Karpas-422 (cell line): ENCODE measurements at regions not wholly inside any gene's neighbourhood (a gene's known extent, or its start where the extent isn't known, plus 50 kb on each side); places are given as distances from the start of the nearest gene placed in this dataset.

ENCODE experiments used
- DNase-seq: peaks from one replicate; pipeline ENCODE4 v3.0.0-alpha.2; 2015
- H2AFZ ChIP-seq: fragments of 200-600 bp; sonication (generic); 2 replicates; pipeline ENCODE4 v1.6.1; 2014; ENCODE audit warnings: antibody characterized with exemption, low read length, mixed read lengths
- H3K27ac ChIP-seq: fragments of 200-600 bp; sonication (generic); 2 replicates; pipeline ENCODE4 v1.5.1; 2014; ENCODE audit warnings: mild to moderate bottlenecking, low read length, moderate library complexity
- H3K27me3 ChIP-seq: fragments of 200-600 bp; sonication (generic); 2 replicates; pipeline ENCODE4 v1.6.1; 2014; ENCODE audit warnings: low read length, mixed read lengths
- H3K36me3 ChIP-seq: fragments of 200-600 bp; sonication (generic); 2 replicates; pipeline ENCODE4 v1.6.1; 2014; ENCODE audit warnings: low read length, mixed read lengths; ENCODE audit not compliant: insufficient read depth
- H3K4me1 ChIP-seq: fragments of 200-600 bp; sonication (generic); 2 replicates; pipeline ENCODE4 v1.6.1; 2014; ENCODE audit warnings: mild to moderate bottlenecking, low read length, mixed read lengths
- H3K4me2 ChIP-seq: fragments of 200-600 bp; sonication (generic); 2 replicates; pipeline ENCODE4 v1.6.1; 2014; ENCODE audit warnings: low read length, low read depth, mild to moderate bottlenecking; ENCODE audit not compliant: poor library complexity, severe bottlenecking
- H3K4me3 ChIP-seq: fragments of 200-600 bp; sonication (generic); 2 replicates; pipeline ENCODE4 v1.5.1; 2014; ENCODE audit warnings: mild to moderate bottlenecking, antibody characterized with exemption, low read length, mixed read lengths
- H3K79me2 ChIP-seq: fragments of 200-600 bp; sonication (generic); 2 replicates; pipeline ENCODE4 v1.6.1; 2014; ENCODE audit warnings: mild to moderate bottlenecking, low read length, mixed read lengths
- H3K9ac ChIP-seq: fragments of 200-600 bp; sonication (generic); 2 replicates; pipeline ENCODE4 v1.6.0; 2014; ENCODE audit warnings: low read length
- H3K9me2 ChIP-seq: fragments of 200-600 bp; sonication (generic), shearing (Covaris generic); replicated peaks from 2 replicates; pipeline ENCODE4 v1.6.0; 2014; ENCODE audit warnings: mild to moderate bottlenecking, low read length, moderate library complexity; ENCODE audit not compliant: insufficient read depth
- H3K9me3 ChIP-seq: fragments of 300-700, 200-600 bp; sonication (generic); 2 replicates; pipeline ENCODE4 v1.6.1; 2014; ENCODE audit warnings: low read length, mixed read lengths
- H4K20me1 ChIP-seq: fragments of 200-600 bp; sonication (generic); 2 replicates; pipeline ENCODE4 v1.6.1; 2014; ENCODE audit warnings: mild to moderate bottlenecking, antibody characterized with exemption, low read length, low read depth; ENCODE audit not compliant: insufficient read depth

DNA sequence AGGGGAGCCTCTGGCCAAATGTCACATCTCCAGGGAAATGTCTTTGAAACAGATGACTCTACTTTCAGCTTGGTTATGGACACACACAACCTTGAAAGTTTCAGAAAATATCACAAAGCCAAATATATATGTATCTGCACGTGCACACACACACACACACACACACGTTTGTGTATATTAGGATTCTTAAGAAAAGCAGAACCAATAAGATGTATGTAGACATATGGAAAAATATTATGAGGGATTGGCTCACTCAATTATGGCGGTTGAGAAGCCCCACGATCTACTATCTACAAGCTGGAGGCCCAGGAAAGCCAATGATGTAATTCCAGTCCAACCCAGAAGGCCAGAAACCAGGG is 194.9 kb downstream of the PALM2AKAP2 start:
- Histone ChIP-seq H3K4me1 (peaks cover 11% of the 10 kb centered on the region), H3K36me3 (no peaks in the 10 kb centered on the region), H2AFZ (no peak overlapping the region), H3K9ac (no peak overlapping the region), H3K79me2 (no peaks in the 10 kb centered on the region), H3K27ac (no peak overlapping the region), H3K9me3 (no peaks in the 10 kb centered on the region), H4K20me1 (no peaks in the 10 kb centered on the region), H3K4me3 (no peak overlapping the region), H3K9me2 (no peaks in the 10 kb centered on the region), H3K27me3 (peaks cover 3% of the 10 kb centered on the region; the same call in 1 of the 2 replicates), H3K4me2 (no peak overlapping the region)
- DNase-seq, result no peak

DNA sequence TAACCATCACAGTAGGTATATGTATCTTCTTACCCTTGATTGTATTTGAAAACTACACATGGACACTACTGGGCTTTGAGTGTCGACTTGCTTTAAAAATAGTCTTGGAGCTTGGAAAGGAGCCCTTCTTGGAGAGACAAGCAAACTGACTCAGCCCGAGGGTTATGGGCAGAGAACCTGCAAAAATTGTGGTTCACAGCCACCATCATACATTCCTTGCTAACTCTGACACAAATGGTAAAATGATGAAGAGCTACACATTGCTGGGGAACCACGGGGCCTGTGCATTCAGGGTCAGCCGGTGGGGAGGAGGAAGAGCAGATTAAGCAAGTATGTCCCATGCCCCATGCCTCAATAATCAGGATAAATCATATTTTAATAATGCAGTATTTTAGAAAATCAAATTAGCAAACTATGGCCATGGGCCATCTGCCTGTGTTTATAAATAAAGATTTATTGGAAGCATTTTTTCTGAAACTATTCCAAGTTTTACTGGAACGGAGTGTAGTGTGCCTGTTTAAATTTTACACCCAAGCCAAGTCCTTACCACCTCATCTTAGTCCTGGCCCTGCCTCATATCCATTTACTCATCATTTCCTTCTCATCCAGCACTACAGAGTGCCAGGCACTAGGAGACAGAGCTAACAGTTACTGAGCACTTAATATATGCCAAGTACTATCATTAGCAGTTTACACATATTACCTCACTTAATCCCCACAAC is 195.7 kb downstream of the PALM2AKAP2 start:
- no peaks in the 10 kb centered on the region for H4K20me1 ChIP-seq
- no peak overlapping the region for H2AFZ ChIP-seq
- H3K36me3 ChIP-seq, result no peaks in the 10 kb centered on the region
- no peak overlapping the region for H3K27ac ChIP-seq
- no peak for DNase-seq
- H3K27me3 ChIP-seq, result peaks cover 3% of the 10 kb centered on the region; the same call in 1 of the 2 replicates
- H3K9ac ChIP-seq, result no peak overlapping the region
- no peaks in the 10 kb centered on the region for H3K79me2 ChIP-seq
- H3K4me1 ChIP-seq, result peaks cover 11% of the 10 kb centered on the region
- no peaks in the 10 kb centered on the region for H3K9me3 ChIP-seq
- no peak overlapping the region for H3K4me3 ChIP-seq
- H3K9me2 ChIP-seq, result no peaks in the 10 kb centered on the region
- no peak overlapping the region for H3K4me2 ChIP-seq

DNA sequence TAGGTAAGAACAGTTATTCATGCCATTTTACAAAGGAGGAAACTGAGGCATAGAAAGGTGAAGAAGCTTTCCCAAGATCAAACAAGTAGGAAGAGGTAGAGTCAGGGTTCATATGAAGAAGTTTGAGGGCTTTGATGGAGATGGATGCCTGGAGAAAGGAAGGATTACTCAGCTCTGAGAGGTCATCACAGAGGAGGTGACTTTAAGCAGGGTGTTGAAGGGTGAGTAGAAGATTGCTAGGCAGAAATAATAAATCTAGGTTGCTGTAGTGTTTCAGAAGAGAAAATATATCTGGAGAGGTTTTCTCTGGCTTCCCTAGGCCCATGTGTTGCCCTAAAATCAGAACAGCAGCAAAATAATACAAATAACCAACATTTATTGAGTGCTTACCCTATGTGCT is 196.3 kb downstream of the PALM2AKAP2 start:
- Histone ChIP-seq H3K79me2 (no peaks in the 10 kb centered on the region), H3K9ac (no peak overlapping the region), H3K9me3 (no peaks in the 10 kb centered on the region), H3K9me2 (no peaks in the 10 kb centered on the region), H3K27me3 (peaks cover 3% of the 10 kb centered on the region; the same call in 1 of the 2 replicates), H3K4me2 (no peak overlapping the region), H3K27ac (no peak overlapping the region), H3K4me3 (no peak overlapping the region), H4K20me1 (no peaks in the 10 kb centered on the region), H3K36me3 (no peaks in the 10 kb centered on the region), H2AFZ (no peak overlapping the region), H3K4me1 (peaks cover 11% of the 10 kb centered on the region)
- no peak for DNase-seq

DNA sequence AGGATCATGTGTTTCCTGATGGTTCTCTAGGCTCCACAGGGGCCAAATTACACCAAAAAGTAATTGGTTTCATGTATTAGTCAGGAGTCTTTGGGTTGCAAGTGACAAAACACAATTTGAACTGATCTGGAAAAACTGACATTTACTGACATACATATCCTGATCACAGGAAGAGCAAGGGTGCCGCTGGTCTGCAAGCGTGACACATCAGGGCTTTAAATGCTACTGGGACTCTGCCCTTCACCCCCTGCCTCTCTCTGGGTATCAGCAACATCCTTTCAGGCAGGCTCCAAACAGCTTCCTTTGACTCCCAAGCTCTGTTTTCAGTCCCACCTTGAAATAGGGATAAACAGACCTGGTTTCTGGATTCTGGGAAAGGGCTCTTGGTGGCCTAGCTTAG is 197.5 kb downstream of the PALM2AKAP2 start:
- H3K4me2 ChIP-seq, result no peak overlapping the region
- DNase-seq, result no peak
- no peak overlapping the region for H2AFZ ChIP-seq
- H3K4me3 ChIP-seq, result no peak overlapping the region
- no peaks in the 10 kb centered on the region for H4K20me1 ChIP-seq
- no peaks in the 10 kb centered on the region for H3K36me3 ChIP-seq
- H3K9ac ChIP-seq, result no peak overlapping the region
- no peaks in the 10 kb centered on the region for H3K9me3 ChIP-seq
- no peaks in the 10 kb centered on the region for H3K9me2 ChIP-seq
- H3K79me2 ChIP-seq, result no peaks in the 10 kb centered on the region
- H3K27ac ChIP-seq, result no peak overlapping the region
- H3K27me3 ChIP-seq, result peaks cover 3% of the 10 kb centered on the region; the same call in 1 of the 2 replicates
- H3K4me1 ChIP-seq, result peaks cover 11% of the 10 kb centered on the region

DNA sequence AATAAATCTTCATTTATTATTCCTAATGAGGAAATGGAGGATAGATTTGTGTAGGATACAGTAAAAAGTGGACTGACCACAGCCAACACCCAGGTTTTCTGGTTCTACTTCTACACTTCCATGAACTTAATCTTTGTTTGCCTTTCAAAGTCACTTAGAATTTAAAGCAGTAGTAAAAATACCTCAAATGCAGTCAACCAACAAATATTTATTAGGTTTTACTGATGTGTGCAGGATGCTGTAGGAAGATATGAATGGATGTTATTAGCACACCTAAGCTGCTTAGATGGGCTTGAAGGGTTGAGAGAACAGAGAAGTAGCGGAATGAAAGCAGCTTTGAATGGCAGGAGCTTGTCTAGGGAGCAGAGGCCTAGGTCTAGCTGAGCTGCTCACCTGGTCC is 201.1 kb downstream of the PALM2AKAP2 start:
- Histone ChIP-seq H3K4me2 (no peak overlapping the region), H3K27me3 (no peaks in the 10 kb centered on the region), H3K27ac (no peak overlapping the region), H2AFZ (no peak overlapping the region), H4K20me1 (no peaks in the 10 kb centered on the region), H3K4me1 (no peaks in the 10 kb centered on the region), H3K9ac (no peak overlapping the region), H3K79me2 (no peaks in the 10 kb centered on the region), H3K9me3 (no peaks in the 10 kb centered on the region), H3K36me3 (no peaks in the 10 kb centered on the region), H3K4me3 (no peak overlapping the region), H3K9me2 (no peaks in the 10 kb centered on the region)
- no peak for DNase-seq

DNA sequence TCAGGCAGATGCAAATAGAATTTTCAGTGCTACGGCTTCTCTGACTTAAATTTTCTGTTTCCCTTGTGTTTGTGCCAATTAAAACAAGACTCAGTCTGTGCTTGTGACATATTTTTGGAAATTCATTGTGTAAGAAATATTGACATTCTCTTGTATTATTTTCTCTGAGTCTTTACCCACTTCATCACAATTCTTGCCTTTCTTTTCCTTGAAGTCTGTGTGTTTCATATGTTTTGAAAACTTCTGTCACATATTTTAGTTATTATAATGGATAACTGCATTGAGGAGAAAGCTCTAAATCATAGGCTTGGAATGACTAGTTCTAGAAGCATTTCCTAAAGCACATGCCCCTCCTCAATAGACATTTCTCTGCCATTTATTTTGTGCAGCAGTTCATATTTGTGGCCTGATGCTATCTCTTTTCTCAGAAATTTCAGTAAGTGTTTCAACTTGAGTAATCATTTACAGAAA is 206.6 kb downstream of the PALM2AKAP2 start:
- Histone ChIP-seq H3K4me3 (no peak overlapping the region), H3K4me2 (no peak overlapping the region), H4K20me1 (no peaks in the 10 kb centered on the region), H3K4me1 (no peaks in the 10 kb centered on the region), H2AFZ (no peak overlapping the region), H3K9me3 (no peaks in the 10 kb centered on the region), H3K36me3 (no peaks in the 10 kb centered on the region), H3K27me3 (no peaks in the 10 kb centered on the region), H3K79me2 (no peaks in the 10 kb centered on the region), H3K27ac (no peak overlapping the region), H3K9me2 (no peaks in the 10 kb centered on the region), H3K9ac (no peak overlapping the region)
- no peak for DNase-seq

DNA sequence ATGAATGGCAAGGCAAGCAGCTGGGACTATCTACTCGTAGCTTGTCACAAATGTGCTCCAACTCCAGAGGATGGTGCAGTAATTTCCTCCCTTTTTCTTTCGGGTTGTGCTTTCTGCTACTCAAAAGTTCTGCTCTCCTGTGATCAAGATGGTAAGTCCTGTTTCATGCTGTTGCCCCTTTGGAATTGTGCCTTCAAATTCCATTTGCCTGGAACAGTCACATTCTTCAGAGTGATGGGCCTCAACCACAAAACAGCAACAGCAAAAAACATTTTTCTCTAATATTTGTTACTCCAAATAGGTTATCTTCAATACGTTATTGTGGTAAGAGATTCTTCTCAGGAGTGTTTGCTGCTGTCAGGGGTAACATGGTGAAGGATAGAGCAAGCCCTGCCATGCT is 209.3 kb downstream of the PALM2AKAP2 start:
- Histone ChIP-seq H3K9me3 (no peaks in the 10 kb centered on the region), H3K9me2 (no peaks in the 10 kb centered on the region), H3K9ac (no peak overlapping the region), H3K27me3 (no peaks in the 10 kb centered on the region), H3K79me2 (no peaks in the 10 kb centered on the region), H3K27ac (no peak overlapping the region), H2AFZ (no peak overlapping the region), H3K4me3 (no peak overlapping the region), H3K36me3 (no peaks in the 10 kb centered on the region), H3K4me1 (no peaks in the 10 kb centered on the region), H3K4me2 (no peak overlapping the region), H4K20me1 (no peaks in the 10 kb centered on the region)
- no peak for DNase-seq

DNA sequence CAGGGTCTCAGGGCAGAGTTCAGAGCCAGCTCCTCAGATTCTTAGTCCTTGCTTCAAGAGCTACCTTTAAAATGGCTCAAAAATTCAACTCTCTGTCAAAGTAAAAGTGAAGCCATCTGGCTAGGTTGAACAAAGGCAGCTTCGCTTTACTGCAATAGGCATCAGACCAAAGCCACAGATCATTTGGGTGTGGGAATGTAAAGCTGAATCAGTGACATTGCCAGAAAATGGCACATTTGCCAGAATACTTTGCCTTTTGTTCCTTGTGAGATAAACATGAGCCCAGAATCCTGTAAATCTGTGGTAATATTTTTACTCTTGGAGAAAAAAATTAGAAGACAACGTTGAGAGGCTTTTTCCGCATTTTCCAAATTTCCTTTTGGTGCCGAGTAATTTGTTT is 210.5 kb downstream of the PALM2AKAP2 start:
- Histone ChIP-seq H3K9ac (no peak overlapping the region), H3K27me3 (no peaks in the 10 kb centered on the region), H3K9me2 (no peaks in the 10 kb centered on the region), H2AFZ (no peak overlapping the region), H3K4me3 (no peak overlapping the region), H3K4me1 (no peaks in the 10 kb centered on the region), H3K9me3 (no peaks in the 10 kb centered on the region), H3K79me2 (no peaks in the 10 kb centered on the region), H4K20me1 (no peaks in the 10 kb centered on the region), H3K4me2 (no peak overlapping the region), H3K27ac (no peak overlapping the region), H3K36me3 (no peaks in the 10 kb centered on the region)
- no peak for DNase-seq
